ENCODE measurements at regions not wholly inside any gene's neighbourhood (a gene's known extent, or its start where the extent isn't known, plus 50 kb on each side); places are given as distances from the start of the nearest gene placed in this dataset.

GRCh38 chr9:106727969-106728368 is 135.0 kb upstream of the ZNF462 start:
- DNase-seq (ENCODE audit: low spot score), result no peak
- Histone ChIP-seq H3K36me3 (ENCODE audit: insufficient read depth, low read length) (no peaks in the 10 kb centered on the region), H3K79me2 (ENCODE audit: insufficient read depth, low read depth, low read length) (no peaks in the 10 kb centered on the region), H2AFZ (ENCODE audit: low read length) (no peak overlapping the region), H3K4me2 (ENCODE audit: low read length) (no peak overlapping the region), H3K4me3 (ENCODE audit: low read depth, low read length, poor library complexity, severe bottlenecking) (no peak overlapping the region), H3K4me1 (ENCODE audit: insufficient read depth, low read length, poor library complexity, severe bottlenecking) (no peaks in the 10 kb centered on the region), H3K9me2 (ENCODE audit: insufficient read depth, low read length) (no peaks in the 10 kb centered on the region), H3K27ac (ENCODE audit: low read depth, low read length, poor library complexity, severe bottlenecking) (no peak overlapping the region), H4K20me1 (ENCODE audit: insufficient read depth, low read length) (no peaks in the 10 kb centered on the region), H3K9me3 (ENCODE audit: low read length) (no peaks in the 10 kb centered on the region)
- ChIA-PET CTCF (ENCODE audit: unreplicated experiment) (no interaction called here), POLR2A (interaction anchor here (0.7 kb wide), 1 partner anchor 13 kb away, joined by 3 read pairs; no protein-coding TSS in a partner anchor)
- TF ChIP-seq EZH2phosphoT487 (IDR thresholded peaks at IDR 0.05; ENCODE audit: borderline replicate concordance, low read depth, low read length), result no peak
- no peak for TF ChIP-seq CTCF (conservative IDR thresholded peaks at IDR 0.05; ENCODE audit: low read length)
- intact Hi-C loops (cut with micrococcal nuclease; ENCODE audit: unreplicated experiment), result no loop called here
- BruUV-seq (replicated peaks), result no TSS peak

GRCh38 chr9:106728860-106729259 is 134.1 kb upstream of the ZNF462 start:
- H2AFZ ChIP-seq (ENCODE audit: low read length), result no peak overlapping the region
- ChIA-PET POLR2A (interaction anchor here (0.6 to 1.0 kb wide), 3 partner anchors 9 to 423 kb away, joined by 3 read pairs; no protein-coding TSS in a partner anchor), CTCF (ENCODE audit: unreplicated experiment) (no interaction called here)
- H3K27ac ChIP-seq (ENCODE audit: low read depth, low read length, poor library complexity, severe bottlenecking), result no peak overlapping the region
- H3K4me3 ChIP-seq (ENCODE audit: low read depth, low read length, poor library complexity, severe bottlenecking), result no peak overlapping the region
- no peak overlapping the region for H3K4me2 ChIP-seq (ENCODE audit: low read length)
- no peaks in the 10 kb centered on the region for H3K9me3 ChIP-seq (ENCODE audit: low read length)
- H4K20me1 ChIP-seq (ENCODE audit: insufficient read depth, low read length), result no peaks in the 10 kb centered on the region
- H3K36me3 ChIP-seq (ENCODE audit: insufficient read depth, low read length), result no peaks in the 10 kb centered on the region
- BruUV-seq (replicated peaks), result no TSS peak
- TF ChIP-seq CTCF (conservative IDR thresholded peaks at IDR 0.05; ENCODE audit: low read length), result no peak
- H3K4me1 ChIP-seq (ENCODE audit: insufficient read depth, low read length, poor library complexity, severe bottlenecking), result no peaks in the 10 kb centered on the region
- intact Hi-C loops (cut with micrococcal nuclease; ENCODE audit: unreplicated experiment), result no loop called here
- no peaks in the 10 kb centered on the region for H3K9me2 ChIP-seq (ENCODE audit: insufficient read depth, low read length)
- no peak for DNase-seq (ENCODE audit: low spot score)
- H3K79me2 ChIP-seq (ENCODE audit: insufficient read depth, low read depth, low read length), result no peaks in the 10 kb centered on the region

GRCh38 chr9:106731910-106732309 is 131.1 kb upstream of the ZNF462 start:
- H3K36me3 ChIP-seq (ENCODE audit: insufficient read depth, low read length), result no peaks in the 10 kb centered on the region
- H3K4me3 ChIP-seq (ENCODE audit: low read depth, low read length, poor library complexity, severe bottlenecking), result no peak overlapping the region
- H3K9me3 ChIP-seq (ENCODE audit: low read length), result no peaks in the 10 kb centered on the region
- H3K79me2 ChIP-seq (ENCODE audit: insufficient read depth, low read depth, low read length), result no peaks in the 10 kb centered on the region
- no peak overlapping the region for H3K4me2 ChIP-seq (ENCODE audit: low read length)
- BruUV-seq (replicated peaks), result no TSS peak
- CTCF ChIA-PET (ENCODE audit: unreplicated experiment), result no interaction called here
- no peak for TF ChIP-seq CTCF (conservative IDR thresholded peaks at IDR 0.05; ENCODE audit: low read length)
- no peak for TF ChIP-seq EZH2phosphoT487 (IDR thresholded peaks at IDR 0.05; ENCODE audit: borderline replicate concordance, low read depth, low read length)
- no peak for DNase-seq (ENCODE audit: low spot score)
- intact Hi-C loops (cut with micrococcal nuclease; ENCODE audit: unreplicated experiment), result no loop called here
- H3K4me1 ChIP-seq (ENCODE audit: insufficient read depth, low read length, poor library complexity, severe bottlenecking), result no peaks in the 10 kb centered on the region
- no peak overlapping the region for H2AFZ ChIP-seq (ENCODE audit: low read length)
- H3K27ac ChIP-seq (ENCODE audit: low read depth, low read length, poor library complexity, severe bottlenecking), result no peak overlapping the region
- no peaks in the 10 kb centered on the region for H4K20me1 ChIP-seq (ENCODE audit: insufficient read depth, low read length)
- POLR2A ChIA-PET, result no interaction called here
- H3K9me2 ChIP-seq (ENCODE audit: insufficient read depth, low read length), result no peaks in the 10 kb centered on the region
